NCI-H1092 (cell line): ENCODE measurements at regions not wholly inside any gene's neighbourhood (a gene's known extent, or its start where the extent isn't known, plus 50 kb on each side); places are given as distances from the start of the nearest gene placed in this dataset.
A peak's percentile ranks its signal among the peaks of the same experiment; 100 is the strongest.
"Not testable (repeated sequence)": the region's sequence is repeated elsewhere in the genome, so short reads cannot be mapped to it uniquely, and the experiment has no call there.

Source experiments
- DNase-seq: peaks from one replicate; lab custom pipeline; 2025; lab: John Stamatoyannopoulos, UW

DNA sequence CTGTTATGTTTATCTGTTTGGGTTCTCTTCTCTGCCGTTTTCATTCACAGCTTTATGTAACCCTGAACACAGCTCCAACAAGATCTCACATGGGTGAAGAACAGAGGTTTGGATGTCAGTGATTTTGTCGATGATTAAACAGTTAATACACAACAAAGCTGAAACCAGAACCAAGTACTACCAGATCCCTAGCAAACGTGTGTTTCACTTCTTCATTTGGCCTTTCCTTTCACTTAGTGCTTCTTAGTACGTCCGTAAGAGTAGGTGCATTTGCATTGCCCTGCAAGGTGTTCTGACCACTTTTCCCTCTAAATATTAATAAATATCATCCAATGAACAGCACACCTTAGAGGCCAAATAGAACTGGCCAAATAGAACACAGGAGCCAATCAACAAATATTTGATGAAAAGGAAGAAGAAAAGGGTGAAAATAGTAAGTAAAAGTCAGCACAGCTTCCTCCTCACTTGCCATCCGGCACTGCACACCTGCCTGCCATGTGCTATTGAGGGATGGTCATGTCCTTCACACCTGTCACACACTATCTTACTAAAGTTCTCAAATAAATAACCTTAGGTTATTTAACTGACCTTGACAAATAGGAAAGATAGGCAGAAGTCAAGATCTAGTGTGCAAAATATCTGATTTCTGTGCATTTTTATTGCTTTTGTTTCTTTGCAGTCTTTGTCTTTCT lies 252.6 kb upstream of the ANKRD30A start:
- no peak for DNase-seq

DNA sequence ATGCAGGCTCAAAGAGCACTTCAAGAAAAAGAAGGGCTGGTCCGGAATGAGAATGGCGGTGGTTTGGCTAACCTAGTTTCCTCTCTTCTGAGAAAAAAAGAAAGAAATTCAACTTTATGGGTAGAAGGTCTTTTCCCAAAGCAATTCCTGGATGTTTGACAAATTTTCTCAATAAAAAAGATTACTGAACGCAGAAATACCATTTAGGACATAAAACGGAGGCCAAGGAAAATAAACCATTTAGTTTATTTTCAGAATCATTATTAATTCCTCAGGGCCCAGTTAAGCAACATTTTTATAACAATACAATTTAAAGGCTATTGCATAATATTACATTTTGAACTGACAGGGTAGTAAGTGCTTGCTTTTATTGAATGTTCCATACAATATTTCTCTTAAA lies 284.6 kb upstream of the ANKRD30A start:
- no peak for DNase-seq

DNA sequence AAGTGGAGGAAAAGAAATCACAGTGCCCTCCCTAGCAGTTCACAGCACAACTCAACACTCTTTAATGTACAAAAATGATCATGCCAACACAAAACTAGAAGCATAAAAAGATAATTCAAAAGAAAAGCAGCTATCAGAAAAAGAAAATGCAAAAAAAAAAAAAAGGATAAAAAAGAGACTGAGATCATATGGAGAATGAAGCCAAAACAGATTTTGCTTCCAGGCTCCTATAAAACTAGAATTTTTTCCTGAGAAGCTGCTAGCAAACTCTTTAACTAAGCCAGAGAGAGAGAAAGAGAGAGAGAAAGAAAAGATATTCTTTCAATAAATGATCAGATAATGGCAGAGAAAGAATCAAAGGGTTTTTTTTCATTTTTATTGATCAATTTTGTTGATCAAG lies 288.0 kb upstream of the ANKRD30A start:
- no peak for DNase-seq

DNA sequence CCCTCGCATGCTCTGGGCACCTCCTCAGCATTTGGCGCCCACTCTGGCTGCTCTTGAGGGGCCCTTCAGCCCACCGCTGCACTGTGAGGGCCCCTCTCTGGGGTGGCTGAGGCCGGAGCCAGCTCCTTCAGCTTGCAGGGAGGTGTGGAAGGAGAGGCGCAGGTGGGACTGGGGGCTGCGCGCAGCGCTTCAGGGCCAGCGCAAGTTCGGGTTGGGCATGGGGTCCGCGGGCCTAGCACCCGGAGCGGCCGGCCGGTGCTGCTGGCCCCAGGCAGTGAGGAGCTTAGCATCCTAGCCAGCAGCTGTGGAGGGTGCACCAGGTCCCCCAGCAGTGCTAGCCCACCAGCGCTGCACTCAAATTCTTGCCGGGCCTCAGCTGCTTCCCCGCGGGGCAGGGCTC lies 305.6 kb upstream of the ANKRD30A start:
- DNase-seq = no peak

DNA sequence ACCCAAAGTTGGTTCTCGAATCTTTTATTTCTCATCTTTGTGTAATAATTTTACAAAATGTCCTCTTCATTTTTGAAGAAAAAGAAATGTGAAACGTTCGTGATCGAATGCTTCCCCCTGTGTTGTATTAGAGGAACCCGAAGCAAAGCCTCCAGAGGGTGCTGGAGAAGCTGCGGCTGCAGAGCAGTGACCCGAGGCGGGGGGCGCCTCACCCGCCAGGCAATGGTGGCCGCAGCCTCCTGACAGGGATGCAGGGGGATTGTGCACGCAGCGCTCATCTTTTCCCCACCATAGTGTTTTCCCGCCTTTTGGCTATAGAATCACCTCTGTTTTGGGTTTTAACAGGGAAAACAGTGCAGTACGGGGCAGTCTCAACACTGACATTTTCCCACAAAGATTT lies 307.5 kb upstream of the ANKRD30A start:
- no peak for DNase-seq

DNA sequence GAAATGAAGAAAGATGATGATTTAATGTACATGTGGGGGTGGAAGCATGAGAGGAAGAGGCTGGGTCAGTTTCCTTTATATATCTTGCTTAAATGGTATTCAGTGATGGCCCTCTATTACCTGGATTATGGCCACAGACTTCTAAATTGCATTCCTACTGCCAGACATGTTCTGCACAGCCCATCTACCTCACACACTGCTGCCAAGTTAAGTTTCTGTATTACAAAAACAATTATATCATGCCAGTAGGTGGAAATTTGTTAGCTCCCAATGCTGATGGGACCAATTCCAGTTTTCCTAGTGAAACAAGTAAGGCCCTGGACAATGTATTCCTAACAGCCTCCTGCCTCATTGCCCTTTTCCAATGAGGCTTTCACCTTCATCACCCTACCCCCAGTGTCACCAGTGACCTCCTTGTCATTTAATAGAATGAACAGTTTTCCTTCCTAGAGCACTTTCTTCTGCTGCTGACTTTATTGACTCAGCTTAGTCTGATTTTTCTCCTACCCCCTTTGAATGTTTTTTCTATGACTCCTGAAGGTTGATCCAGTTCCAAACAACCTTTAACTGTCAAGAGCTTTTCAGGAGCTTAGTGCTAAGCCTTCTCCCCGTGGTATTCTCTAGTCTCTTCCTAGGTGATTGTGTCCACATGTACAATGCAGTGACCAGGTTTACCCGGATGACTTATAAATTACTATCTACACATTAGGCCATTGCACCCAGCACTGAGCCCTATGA lies 316.6 kb upstream of the ANKRD30A start:
- DNase-seq = no peak

DNA sequence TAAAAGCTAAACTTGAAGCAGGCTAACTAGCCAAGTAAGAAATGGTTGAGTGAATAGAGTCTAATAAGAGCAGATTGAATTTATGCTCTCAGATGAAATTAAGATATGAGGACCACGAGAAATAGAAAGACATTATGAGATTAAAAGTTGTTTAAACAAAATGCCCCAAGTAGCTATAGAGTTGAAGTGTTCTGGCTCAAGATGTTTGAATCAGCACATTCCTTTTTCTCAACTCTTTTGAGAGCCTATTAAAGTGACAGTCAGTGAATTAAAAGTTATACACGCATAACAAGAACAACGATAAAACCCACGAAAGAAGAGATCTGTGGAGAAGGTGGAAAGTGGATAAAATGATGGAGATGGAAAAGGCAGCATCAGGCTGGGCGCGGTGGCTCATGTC lies 322.2 kb upstream of the ANKRD30A start:
- no peak for DNase-seq

DNA sequence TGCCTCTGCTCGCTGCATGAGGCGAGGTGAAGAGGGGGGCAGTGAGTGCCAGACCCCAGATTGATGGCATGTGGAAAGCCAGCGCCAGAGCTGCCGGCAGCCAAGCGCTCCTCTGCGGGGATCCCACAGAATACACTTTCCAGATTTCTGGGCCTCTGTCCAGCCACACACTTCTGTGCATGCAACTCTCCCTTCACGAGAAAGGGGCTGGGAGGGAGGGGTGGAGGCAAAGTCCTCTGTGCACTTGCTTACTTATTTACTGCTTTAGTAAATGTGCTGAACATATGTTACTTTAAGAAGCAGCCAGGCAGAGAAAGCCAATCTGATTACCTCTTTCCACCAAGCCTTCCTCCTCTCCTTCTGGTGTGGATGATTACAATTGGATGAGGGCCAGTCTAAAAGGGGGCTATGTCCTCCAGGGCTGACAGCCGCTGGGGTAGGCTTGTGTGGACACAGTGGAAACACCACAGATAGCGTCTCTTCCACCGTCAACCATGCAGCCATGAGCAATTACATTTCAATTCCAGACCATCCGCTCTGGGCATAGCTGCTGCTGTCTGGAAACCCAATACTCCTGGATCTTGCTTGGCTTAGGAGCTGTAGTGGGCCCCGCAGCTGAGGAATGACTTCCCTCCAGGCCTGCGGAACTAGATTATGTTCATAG lies 322.8 kb upstream of the ANKRD30A start:
- peak; percentile 44 for DNase-seq

DNA sequence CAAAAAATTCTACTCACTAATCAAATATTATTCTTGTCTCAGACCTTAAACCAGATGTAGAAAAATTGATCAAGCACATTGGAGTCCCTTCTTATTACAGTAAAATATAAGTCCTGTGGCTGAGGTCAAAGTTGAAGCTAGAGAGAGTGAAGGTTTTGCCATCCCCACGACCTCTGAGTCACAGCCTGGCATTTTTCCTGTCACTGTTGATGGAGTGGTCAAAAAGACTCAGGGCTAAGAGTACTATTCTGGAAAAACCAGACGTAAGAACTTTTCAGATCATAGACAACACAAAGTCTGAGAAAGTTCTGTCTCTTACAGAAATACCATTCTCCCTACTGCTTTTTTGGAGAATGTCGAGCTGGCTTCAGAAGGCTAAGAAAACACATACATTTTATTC lies 323.7 kb upstream of the ANKRD30A start:
- DNase-seq = no peak

DNA sequence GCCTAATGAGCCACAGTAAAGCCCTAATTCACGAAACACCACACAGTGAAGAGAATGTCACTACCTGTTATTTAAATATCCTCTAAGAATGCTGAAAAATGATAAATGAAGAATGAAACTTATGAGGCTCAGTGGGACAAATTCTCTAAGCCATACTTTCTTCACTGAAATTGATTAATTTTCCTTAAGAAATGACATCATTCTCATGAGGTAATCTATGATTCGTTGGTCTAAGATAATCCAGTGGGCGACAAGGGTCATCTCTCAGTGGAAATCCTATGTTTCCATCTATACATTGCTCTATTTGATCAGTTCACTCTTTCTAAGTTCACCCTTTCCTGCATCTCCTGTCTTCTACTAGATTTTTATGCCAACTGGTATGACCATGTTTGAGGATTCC lies 330.4 kb upstream of the ANKRD30A start:
- DNase-seq = no peak

DNA sequence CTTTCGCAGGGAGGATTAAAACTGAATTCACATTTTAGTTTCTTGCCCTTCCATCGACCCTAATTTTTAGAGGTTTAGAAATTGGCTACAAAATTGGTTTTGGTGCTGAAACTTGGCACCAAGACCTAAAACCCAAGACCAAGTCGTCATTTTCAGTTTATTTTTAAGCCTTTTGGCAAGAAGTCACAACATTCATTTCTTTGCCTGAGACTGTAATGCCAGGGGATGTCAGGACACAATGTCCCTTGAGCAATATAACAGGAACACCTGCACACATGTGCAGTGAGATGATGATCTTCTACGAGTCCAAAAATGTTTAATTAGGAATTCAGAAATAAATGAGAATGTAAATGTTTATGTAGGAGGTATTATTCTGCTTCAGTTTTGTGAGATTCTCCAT lies 335.4 kb upstream of the ANKRD30A start:
- DNase-seq = no peak

DNA sequence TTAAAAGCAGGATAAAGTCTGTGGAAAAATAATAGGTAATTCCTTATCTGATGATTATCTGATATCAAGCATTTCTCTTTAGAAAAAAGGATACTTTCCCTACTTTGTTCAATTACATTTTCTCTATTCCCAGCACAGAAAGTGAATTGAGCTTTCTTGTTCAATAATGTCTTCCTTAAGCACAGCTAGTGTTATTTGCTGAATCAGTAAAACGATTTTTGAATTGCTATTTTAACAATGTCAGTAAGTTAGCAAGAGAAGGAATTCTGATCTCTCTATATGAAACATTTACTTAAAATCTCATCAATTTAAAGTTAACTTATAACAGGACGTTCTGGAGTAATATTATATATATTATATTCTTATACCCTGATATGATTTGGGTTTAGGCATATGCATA lies 337.2 kb upstream of the ANKRD30A start:
- DNase-seq = no peak

DNA sequence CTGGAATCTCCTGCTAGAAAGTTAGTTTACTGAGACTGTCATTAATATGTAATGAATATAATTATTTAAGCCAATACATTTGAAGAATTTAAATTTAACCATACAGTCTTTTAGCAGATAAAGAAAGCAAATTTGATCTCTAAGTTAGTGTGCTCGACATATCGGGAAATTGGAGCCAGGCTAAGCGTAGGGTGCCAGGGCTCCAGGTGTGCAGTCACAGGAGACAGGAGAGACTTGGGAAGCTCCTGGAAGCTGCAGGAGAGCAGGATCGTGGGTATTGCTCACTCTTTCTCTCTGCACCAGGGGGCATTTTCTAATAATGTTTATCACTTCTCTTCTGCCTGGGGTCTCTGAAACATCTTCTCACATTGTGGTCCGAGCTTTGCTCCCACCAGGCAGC lies 342.0 kb upstream of the ANKRD30A start:
- DNase-seq = no peak

DNA sequence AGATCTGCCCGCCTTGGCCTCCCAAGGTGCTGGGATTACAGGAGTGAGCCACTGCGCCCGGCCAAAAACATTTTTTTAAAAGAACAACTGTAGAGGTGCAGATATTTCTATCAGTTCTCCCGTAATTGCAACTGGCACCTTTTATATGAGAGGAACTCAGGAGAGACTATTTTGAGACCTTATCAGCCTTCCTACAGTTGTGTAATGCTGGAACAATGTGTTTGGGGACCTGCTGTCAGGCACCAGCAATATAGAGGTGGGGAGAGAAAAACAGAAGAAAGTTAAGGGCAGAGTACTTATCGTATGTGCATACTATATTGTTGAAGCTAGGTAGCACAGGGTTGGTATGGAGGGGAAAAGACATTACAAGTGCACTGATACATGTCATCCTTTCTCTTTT lies 343.8 kb upstream of the ANKRD30A start:
- DNase-seq = no peak

DNA sequence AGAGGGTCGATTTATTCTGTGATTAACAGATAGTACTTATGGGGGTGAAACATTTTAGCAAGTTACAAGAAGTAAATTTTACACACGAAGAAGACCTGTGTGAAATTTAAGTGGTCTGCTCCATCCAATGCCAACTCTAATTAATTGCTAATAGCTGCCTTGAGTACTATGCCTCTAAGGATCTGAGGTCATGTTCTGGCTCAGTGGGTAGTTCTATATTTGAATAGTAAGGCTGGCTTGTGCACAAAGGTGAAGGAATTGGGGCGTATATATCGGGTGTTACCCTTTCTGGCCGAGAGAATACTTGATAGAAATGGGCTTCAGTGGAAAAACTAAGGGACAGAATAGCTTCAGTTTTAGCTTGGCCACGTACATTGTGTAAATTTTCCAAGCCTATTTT lies 345.2 kb upstream of the ANKRD30A start:
- DNase-seq = no peak

DNA sequence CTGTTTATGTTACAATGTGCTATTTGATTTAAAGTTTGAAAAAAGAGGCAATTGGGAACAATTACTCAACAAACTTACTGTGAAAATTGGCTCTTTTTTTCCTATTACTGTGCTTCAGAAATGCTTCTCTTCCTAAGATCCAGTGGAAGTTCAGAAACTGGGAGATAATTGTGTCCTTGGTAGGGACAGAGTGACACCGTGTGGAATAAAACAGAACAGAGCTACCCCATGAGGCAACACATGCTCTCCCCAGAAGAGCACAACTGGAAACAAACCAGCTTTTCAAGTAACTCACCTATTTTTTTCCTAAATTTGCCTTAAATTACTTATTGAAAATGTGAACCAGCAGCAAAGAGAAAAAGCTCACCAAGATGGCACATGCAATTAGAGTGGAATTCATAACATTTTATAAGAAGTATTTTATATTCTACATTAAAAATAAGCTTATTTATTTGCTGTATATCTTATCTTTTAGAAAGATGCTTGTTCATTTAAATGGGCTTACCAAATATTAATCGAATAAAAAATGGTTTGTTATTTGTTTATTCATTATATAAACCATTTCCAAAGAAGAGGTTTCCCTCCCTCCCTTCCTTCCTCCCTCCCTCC lies 346.1 kb upstream of the ANKRD30A start:
- peak; percentile 8 for DNase-seq

DNA sequence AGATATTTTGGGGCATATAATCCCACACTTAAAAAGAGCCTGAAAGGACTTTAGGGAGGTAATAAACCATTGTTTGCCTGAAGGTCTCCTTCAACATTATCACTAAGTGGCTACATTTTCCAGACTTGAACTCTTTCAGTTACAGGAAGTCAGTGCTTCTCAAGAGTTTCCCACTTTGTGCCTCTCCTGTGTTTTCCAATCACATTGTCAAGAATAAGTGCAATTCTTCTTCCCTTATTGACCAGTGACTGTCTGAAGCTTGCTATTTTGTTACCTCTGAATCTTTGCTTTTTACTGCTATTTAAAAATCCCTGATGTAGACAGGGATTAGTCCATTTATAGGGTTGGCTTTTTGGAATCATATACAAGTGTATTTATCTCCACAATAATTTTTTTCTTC lies 346.7 kb upstream of the ANKRD30A start:
- no peak for DNase-seq

DNA sequence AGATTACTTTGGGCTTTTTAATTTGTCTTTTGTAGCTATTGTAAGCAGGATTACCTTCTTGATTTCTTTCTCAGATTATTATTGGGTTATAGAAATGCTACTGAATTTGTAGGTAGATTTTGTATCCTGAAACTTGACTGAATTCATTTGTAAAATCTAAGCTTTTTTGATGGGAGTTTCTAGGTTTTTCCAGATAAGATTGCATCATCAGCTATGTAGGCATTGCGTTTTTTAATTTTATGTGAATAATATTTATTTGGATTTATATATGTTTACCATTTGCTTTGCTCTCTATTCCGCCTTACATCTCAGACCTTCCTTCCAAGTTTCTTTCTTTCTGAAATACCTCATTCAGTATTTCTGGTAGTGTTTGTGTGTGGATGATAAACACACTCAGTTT lies 351.7 kb upstream of the ANKRD30A start:
- no peak for DNase-seq

DNA sequence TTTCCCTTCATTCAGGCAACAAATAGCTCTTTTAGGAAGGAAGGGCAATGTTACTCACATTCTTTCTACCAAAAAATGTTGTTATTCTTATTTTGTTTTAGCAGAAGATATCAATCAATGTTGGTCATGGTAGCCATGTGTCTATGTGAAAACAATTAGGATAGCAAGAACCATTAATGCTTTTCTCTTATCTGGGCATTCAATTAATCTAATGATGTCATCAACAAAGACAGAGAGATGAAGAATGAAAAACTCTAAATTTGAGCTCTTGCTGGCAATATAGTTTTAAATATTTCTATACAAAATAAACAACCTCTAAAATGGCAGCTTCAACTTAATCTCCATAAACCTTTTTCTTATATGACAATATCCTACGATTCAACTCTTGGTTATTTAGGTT lies 353.7 kb upstream of the ANKRD30A start:
- DNase-seq = no peak

DNA sequence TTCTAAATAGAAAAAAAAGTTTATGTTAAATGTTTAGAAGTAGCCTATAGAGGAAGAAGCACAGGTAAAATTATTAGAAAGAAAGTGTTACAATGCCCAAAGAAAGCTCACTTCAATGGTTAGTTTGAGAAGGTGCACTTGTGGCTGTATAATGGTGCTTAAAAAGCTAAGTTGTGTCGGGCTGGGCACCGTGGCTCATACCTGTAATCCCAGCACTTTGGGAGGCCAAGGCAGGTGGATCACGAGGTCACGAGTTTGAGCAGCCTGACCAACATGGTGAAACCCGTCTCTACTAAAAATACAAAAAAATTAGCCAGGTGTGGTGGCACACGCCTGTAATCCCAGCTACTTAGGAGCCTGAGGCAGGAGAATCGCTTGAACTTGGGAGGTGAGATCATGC lies 355.7 kb upstream of the ANKRD30A start:
- not testable (repeated sequence) for DNase-seq

DNA sequence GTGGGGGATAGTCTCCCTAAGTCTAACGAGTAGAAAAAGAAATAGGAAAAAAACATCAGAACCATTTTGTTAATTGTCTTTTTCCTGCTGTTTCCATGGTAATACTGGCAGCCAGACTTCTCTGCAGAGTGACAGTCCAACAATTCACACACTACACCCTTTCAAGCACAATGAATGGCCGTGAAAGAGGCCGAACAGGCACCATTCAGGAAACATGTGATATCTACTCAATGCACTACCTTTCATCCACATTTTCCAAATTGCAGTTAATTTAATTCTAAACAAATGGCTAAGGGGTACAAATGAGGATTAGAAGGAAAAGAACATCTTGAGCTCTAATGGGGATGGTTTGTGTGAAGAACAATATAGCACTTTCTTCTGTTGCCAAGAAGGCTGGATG lies 358.5 kb upstream of the ANKRD30A start:
- no peak for DNase-seq

DNA sequence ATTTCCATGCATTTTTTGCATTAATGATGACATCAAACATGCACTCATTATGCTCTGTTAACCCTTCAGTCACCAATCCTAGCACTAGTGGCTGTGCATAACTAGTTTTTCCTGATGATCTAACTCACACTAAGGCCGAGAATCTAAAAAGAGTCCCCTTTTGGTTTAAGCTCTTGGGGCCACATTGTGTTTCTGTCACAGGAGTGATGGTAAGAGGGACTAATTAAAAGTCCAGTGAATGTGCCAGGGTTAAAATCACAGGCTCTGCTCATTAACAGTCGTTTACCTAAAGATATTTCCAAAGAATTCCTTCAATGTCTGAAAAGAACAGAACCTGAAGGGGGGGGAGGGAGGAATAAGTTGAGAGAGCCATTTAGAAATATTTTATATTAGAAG lies 359.0 kb upstream of the ANKRD30A start:
- DNase-seq = no peak

DNA sequence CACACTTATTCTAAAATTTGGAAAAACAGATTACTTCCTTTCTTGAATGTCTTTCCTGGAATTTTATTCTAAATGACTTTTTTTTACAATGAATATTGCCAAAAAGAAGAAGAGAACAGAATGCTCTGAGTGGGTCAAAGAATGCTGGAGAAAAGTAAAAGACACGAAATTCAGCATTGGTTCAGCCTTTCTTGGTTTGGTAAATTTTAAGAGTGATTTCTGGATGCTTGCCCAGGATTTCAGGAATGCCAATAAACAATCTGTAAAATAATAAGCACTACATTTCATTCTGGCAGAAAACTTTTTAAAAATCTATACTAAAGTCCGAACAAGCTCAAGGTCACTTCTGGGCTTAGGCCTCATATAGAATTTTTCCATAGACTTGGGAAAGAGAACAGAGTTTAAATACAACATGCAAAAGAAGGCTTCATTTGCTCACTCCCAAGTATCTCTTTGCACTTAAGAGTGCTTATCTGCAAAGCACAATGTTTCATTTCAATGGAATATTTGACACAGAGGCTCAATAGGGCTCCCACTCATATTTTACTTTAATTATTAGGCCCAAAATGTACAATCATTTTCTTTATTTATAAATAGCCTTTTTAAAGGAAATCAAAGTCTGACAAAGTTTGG lies 359.5 kb upstream of the ANKRD30A start:
- DNase-seq = no peak
